ENCODE measurements at regions not wholly inside any gene's neighbourhood (a gene's known extent, or its start where the extent isn't known, plus 50 kb on each side); places are given as distances from the start of the nearest gene placed in this dataset.

- H3K36me3 ChIP-seq, result no peaks in the 10 kb centered on the region
- TF ChIP-seq POLR2AphosphoS5 (IDR thresholded peaks at IDR 0.05) (no peak), EP300 (IDR thresholded peaks at IDR 0.05) (no peak), POLR2A (IDR thresholded peaks at IDR 0.05) (no peak)
- TF ChIP-seq, protein P1, sequence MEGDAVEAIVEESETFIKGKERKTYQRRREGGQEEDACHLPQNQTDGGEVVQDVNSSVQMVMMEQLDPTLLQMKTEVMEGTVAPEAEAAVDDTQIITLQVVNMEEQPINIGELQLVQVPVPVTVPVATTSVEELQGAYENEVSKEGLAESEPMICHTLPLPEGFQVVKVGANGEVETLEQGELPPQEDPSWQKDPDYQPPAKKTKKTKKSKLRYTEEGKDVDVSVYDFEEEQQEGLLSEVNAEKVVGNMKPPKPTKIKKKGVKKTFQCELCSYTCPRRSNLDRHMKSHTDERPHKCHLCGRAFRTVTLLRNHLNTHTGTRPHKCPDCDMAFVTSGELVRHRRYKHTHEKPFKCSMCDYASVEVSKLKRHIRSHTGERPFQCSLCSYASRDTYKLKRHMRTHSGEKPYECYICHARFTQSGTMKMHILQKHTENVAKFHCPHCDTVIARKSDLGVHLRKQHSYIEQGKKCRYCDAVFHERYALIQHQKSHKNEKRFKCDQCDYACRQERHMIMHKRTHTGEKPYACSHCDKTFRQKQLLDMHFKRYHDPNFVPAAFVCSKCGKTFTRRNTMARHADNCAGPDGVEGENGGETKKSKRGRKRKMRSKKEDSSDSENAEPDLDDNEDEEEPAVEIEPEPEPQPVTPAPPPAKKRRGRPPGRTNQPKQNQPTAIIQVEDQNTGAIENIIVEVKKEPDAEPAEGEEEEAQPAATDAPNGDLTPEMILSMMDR (IDR thresholded peaks at IDR 0.05), result no peak
- no peak for DNase-seq (ENCODE audit: low spot score in 2 of 2)
Measured at GRCh38 chr5:27706832-27707231, 668.4 kb upstream of the CDH9 start.

DNA sequence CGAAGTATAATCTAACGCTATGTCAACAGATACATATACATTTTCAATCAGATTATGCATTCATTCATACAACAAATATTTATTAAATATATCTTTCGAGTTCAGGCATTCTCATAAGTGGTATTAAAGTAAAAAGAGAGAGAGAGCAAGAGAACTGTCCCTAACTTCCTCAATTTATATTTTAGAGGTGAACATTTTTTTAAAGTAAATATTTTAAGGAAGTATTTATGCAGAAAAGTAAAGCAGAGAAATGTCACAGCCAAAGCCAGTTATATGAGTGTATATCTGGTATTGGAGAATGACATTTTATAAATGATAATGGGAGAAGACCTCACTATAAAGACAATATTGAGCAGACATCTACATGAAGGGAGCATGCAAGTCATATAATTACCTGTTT lies 667.3 kb upstream of the CDH9 start:
- Histone ChIP-seq H3K27me3 (no peaks in the 10 kb centered on the region), H3K9me3 (no peaks in the 10 kb centered on the region), H3K27ac (no peak overlapping the region), H3K4me3 (no peak overlapping the region), H3K4me1 (no peaks in the 10 kb centered on the region), H3K36me3 (no peaks in the 10 kb centered on the region)
- DNase-seq (ENCODE audit: low spot score in 2 of 2), result no peak
- TF ChIP-seq POLR2AphosphoS5 (IDR thresholded peaks at IDR 0.05) (no peak), EP300 (IDR thresholded peaks at IDR 0.05) (no peak), POLR2A (IDR thresholded peaks at IDR 0.05) (no peak)
- TF ChIP-seq, protein P1 (IDR thresholded peaks at IDR 0.05), result no peak
- 83% methylated on average over 3 of the region's 3 CpGs for WGBS

More at GRCh38 chr5:27706832-27707231, 668.4 kb upstream of the CDH9 start:
- H3K27me3 ChIP-seq, result no peaks in the 10 kb centered on the region
- no peak overlapping the region for H3K4me3 ChIP-seq
- H3K4me1 ChIP-seq, result no peaks in the 10 kb centered on the region
- H3K27ac ChIP-seq, result no peak overlapping the region
- H3K9me3 ChIP-seq, result no peaks in the 10 kb centered on the region

- Histone ChIP-seq H3K27ac (no peak overlapping the region), H3K9me3 (no peaks in the 10 kb centered on the region), H3K4me1 (no peaks in the 10 kb centered on the region), H3K27me3 (no peaks in the 10 kb centered on the region), H3K36me3 (no peaks in the 10 kb centered on the region), H3K4me3 (no peak overlapping the region)
- 73% methylated on average over 7 of the region's 7 CpGs for WGBS
- DNase-seq (ENCODE audit: low spot score in 2 of 2), result no peak
- TF ChIP-seq POLR2A (IDR thresholded peaks at IDR 0.05) (no peak), POLR2AphosphoS5 (IDR thresholded peaks at IDR 0.05) (no peak), EP300 (IDR thresholded peaks at IDR 0.05) (no peak)
- TF ChIP-seq, protein P1 (IDR thresholded peaks at IDR 0.05), result no peak
Measured at GRCh38 chr5:27701931-27702903, 663.8 kb upstream of the CDH9 start.

GRCh38 chr5:27700526-27700925 lies 662.1 kb upstream of the CDH9 start:
- Histone ChIP-seq H3K27ac (no peak overlapping the region), H3K36me3 (no peaks in the 10 kb centered on the region), H3K4me3 (no peak overlapping the region), H3K9me3 (no peaks in the 10 kb centered on the region), H3K4me1 (no peaks in the 10 kb centered on the region), H3K27me3 (no peaks in the 10 kb centered on the region)
- TF ChIP-seq, protein P1 (IDR thresholded peaks at IDR 0.05), result no peak
- TF ChIP-seq POLR2AphosphoS5 (IDR thresholded peaks at IDR 0.05), result no peak
- no peak for TF ChIP-seq POLR2A (IDR thresholded peaks at IDR 0.05)
- no peak for DNase-seq (ENCODE audit: low spot score in 2 of 2)

DNA sequence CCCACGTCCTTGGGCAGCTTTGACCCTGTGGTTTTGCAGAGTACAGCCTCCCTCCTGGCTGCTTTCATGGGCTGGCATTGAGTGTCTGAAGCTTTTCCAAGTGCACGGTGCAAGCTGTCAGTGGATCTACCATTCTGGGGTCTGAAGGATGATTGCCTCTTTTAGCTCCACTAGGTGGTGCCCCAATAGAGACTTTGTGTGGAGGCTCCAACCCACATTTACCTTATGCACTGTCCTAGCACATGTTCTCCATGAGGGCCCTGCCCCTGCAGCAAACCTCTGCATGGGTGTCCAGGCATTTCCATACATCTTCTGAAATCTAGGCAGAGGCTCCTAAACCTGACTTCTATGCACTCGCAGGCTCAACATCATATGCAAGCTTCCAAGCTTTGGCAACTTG lies 644.2 kb upstream of the CDH9 start:
- 49% methylated on average over 2 of the region's 3 CpGs for WGBS
- TF ChIP-seq POLR2AphosphoS5 (IDR thresholded peaks at IDR 0.05), result no peak
- Histone ChIP-seq H3K36me3 (no peaks in the 10 kb centered on the region), H3K4me3 (no peak overlapping the region), H3K27me3 (no peaks in the 10 kb centered on the region), H3K9me3 (peaks cover 2% of the 10 kb centered on the region), H3K4me1 (no peaks in the 10 kb centered on the region), H3K27ac (no peak overlapping the region)
- no peak for DNase-seq (ENCODE audit: low spot score in 2 of 2)
